H9 (cell line): ENCODE measurements at regions not wholly inside any gene's neighbourhood (a gene's known extent, or its start where the extent isn't known, plus 50 kb on each side); places are given as distances from the start of the nearest gene placed in this dataset.

Source experiments
- DNase-seq: peaks from one replicate; pipeline ENCODE4 v3.0.0-alpha.2; 2017
- H2AFZ ChIP-seq: one replicate; pipeline ENCODE4 v1.6.1; 2013; ENCODE audit warnings: mild to moderate bottlenecking, low read length, control low read depth, moderate library complexity
- H2AK5ac ChIP-seq: 2 replicates; pipeline ENCODE4 v1.6.1; 2013; ENCODE audit warnings: low read length, control low read depth, mixed read lengths; ENCODE audit not compliant: insufficient read length
- H2BK120ac ChIP-seq: one replicate; pipeline ENCODE4 v1.6.1; 2013; ENCODE audit warnings: low read depth, mild to moderate bottlenecking, low read length, control low read depth, inconsistent platforms; ENCODE audit not compliant: poor library complexity, severe bottlenecking
- H2BK12ac ChIP-seq: 2 replicates; pipeline ENCODE4 v1.6.1; 2013; ENCODE audit warnings: low read length, control low read depth, mixed read lengths, low read depth; ENCODE audit not compliant: insufficient read length
- H2BK15ac ChIP-seq: 2 replicates; pipeline ENCODE4 v1.6.1; 2013; ENCODE audit warnings: low read depth, low read length, control low read depth
- H2BK20ac ChIP-seq: one replicate; pipeline ENCODE4 v1.6.1; 2013; ENCODE audit warnings: low read depth, mild to moderate bottlenecking, low read length, control low read depth, inconsistent platforms; ENCODE audit not compliant: poor library complexity, severe bottlenecking
- H2BK5ac ChIP-seq: 2 replicates; pipeline ENCODE4 v1.6.1; 2013; ENCODE audit warnings: low read length, control low read depth, mixed read lengths; ENCODE audit not compliant: insufficient read length
- H3K14ac ChIP-seq: 2 replicates; pipeline ENCODE4 v1.6.1; 2013; ENCODE audit warnings: low read length, control low read depth; ENCODE audit not compliant: insufficient read depth
- H3K18ac ChIP-seq: 2 replicates; pipeline ENCODE4 v1.6.1; 2013; ENCODE audit warnings: low read depth, mild to moderate bottlenecking, mixed read lengths, low read length, control low read depth; ENCODE audit not compliant: insufficient read length
- H3K23ac ChIP-seq: 2 replicates; pipeline ENCODE4 v1.6.1; 2013; ENCODE audit warnings: low read length, control low read depth, mixed read lengths, low read depth; ENCODE audit not compliant: insufficient read length
- H3K23me2 ChIP-seq: 2 replicates; pipeline ENCODE4 v1.6.1; 2013; ENCODE audit warnings: low read depth, mild to moderate bottlenecking, mixed read lengths, low read length, control low read depth; ENCODE audit not compliant: insufficient read length, poor library complexity, severe bottlenecking
- H3K27ac ChIP-seq: 2 replicates; pipeline ENCODE4 v1.5.1; 2013; ENCODE audit warnings: low read length, control low read depth, mixed read lengths, low read depth; ENCODE audit not compliant: insufficient read length
- H3K27me3 ChIP-seq: 2 replicates; pipeline ENCODE4 v1.6.1; 2013; ENCODE audit warnings: low read length, control low read depth, inconsistent platforms; ENCODE audit not compliant: insufficient read depth
- H3K4ac ChIP-seq: 2 replicates; pipeline ENCODE4 v1.6.1; 2013; ENCODE audit warnings: low read depth, mild to moderate bottlenecking, control low read depth, inconsistent platforms, low read length, moderate library complexity
- H3K4me1 ChIP-seq: 2 replicates; pipeline ENCODE4 v1.6.1; 2013; ENCODE audit warnings: low read length, control low read depth, inconsistent platforms; ENCODE audit not compliant: insufficient read depth
- H3K4me2 ChIP-seq: 2 replicates; pipeline ENCODE4 v1.6.1; 2013; ENCODE audit warnings: low read length, control low read depth, mixed read lengths; ENCODE audit not compliant: insufficient read length, insufficient read depth
- H3K56ac ChIP-seq: 2 replicates; pipeline ENCODE4 v1.6.1; 2013; ENCODE audit warnings: low read depth, mild to moderate bottlenecking, mixed read lengths, low read length, control low read depth; ENCODE audit not compliant: insufficient read length
- H3K79me1 ChIP-seq: 2 replicates; pipeline ENCODE4 v1.6.1; 2013; ENCODE audit warnings: low read depth, mild to moderate bottlenecking, moderate library complexity, low read length, control low read depth, inconsistent platforms; ENCODE audit not compliant: insufficient read depth, poor library complexity, severe bottlenecking
- H3K79me2 ChIP-seq: 2 replicates; pipeline ENCODE4 v1.6.1; 2013; ENCODE audit warnings: low read length, control low read depth, inconsistent platforms; ENCODE audit not compliant: insufficient read depth
- H3K9ac ChIP-seq: 2 replicates; pipeline ENCODE4 v1.6.1; 2013; ENCODE audit warnings: low read length, control low read depth, mixed read lengths; ENCODE audit not compliant: insufficient read length; ENCODE audit errors: extremely low read depth
- H3K9me3 ChIP-seq: one replicate; pipeline ENCODE4 v1.6.1; 2013; ENCODE audit warnings: low read depth, low read length, inconsistent platforms; ENCODE audit not compliant: control insufficient read depth
- H3T11ph ChIP-seq: one replicate; pipeline ENCODE4 v1.6.1; 2013; ENCODE audit warnings: mild to moderate bottlenecking, low read length, control low read depth, inconsistent platforms
- H4K20me1 ChIP-seq: one replicate; pipeline ENCODE4 v1.6.1; 2013; ENCODE audit not compliant: control insufficient read depth, insufficient read length, insufficient read depth
- H4K5ac ChIP-seq: 2 replicates; pipeline ENCODE4 v1.6.1; 2013; ENCODE audit warnings: low read depth, mild to moderate bottlenecking, mixed read lengths, low read length, control low read depth; ENCODE audit not compliant: insufficient read length
- H4K8ac ChIP-seq: replicated peaks from 2 replicates; pipeline ENCODE4 v1.6.1; 2013; ENCODE audit warnings: low read length, control low read depth, mixed read lengths, low read depth; ENCODE audit not compliant: insufficient read length
- H4K91ac ChIP-seq: 2 replicates; pipeline ENCODE4 v1.6.1; 2013; ENCODE audit warnings: low read depth, mild to moderate bottlenecking, moderate library complexity, mixed read lengths, low read length, control low read depth; ENCODE audit not compliant: insufficient read length
- H3K27ac Mint-ChIP-seq, 3 experiments: 2 replicates in 2 of 3; 3 replicates in 1 of 3; pipeline ENCODE4 v1.8.0; 2020 to 2021; ENCODE audit warnings: mixed read lengths in 3 of 3, mild to moderate bottlenecking in 1 of 3, moderate library complexity in 1 of 3
- H3K27me3 Mint-ChIP-seq: 2 replicates; pipeline ENCODE4 v1.8.0; 2021; ENCODE audit warnings: low read depth, mild to moderate bottlenecking, moderate library complexity, mixed read lengths
- H3K36me3 Mint-ChIP-seq, 3 experiments: 2 replicates in 2 of 3; 3 replicates in 1 of 3; pipeline ENCODE4 v1.8.0; 2020 to 2021; ENCODE audit warnings: low read depth in 3 of 3, mixed read lengths in 3 of 3; ENCODE audit not compliant: insufficient read depth in 1 of 3
- H3K4me1 Mint-ChIP-seq, 2 experiments: 2 replicates each; pipeline ENCODE4 v1.8.0; 2020; ENCODE audit warnings: mixed read lengths in 2 of 2
- H3K4me3 Mint-ChIP-seq, 2 experiments: 2 replicates in 1 of 2; 3 replicates in 1 of 2; pipeline ENCODE4 v1.8.0; 2020 to 2021; ENCODE audit warnings: mild to moderate bottlenecking in 2 of 2, mixed read lengths in 2 of 2, moderate library complexity in 1 of 2
- H3K9me3 Mint-ChIP-seq, 2 experiments: 2 replicates in 1 of 2; 3 replicates in 1 of 2; pipeline ENCODE4 v1.8.0; 2020; ENCODE audit warnings: mild to moderate bottlenecking in 2 of 2, mixed read lengths in 2 of 2, moderate library complexity in 1 of 2
- CTCF ChIP-seq: fragments of 200-600 bp; sonication (generic); conservative IDR thresholded peaks from 3 replicates; pipeline ENCODE4 v1.8.0; 2021; ENCODE audit warnings: antibody characterized with exemption, mild to moderate bottlenecking
- WGBS: extraction: QIAGEN DNeasy Blood & Tissue Kit; methylation state at CpG from one replicate; pipeline ENCODE4 v1.1.7; 2013; ENCODE audit warnings: missing lambda C conversion rate, low lambda C conversion rate, mixed read lengths; ENCODE audit not compliant: insufficient read length; ENCODE audit errors: extremely low coverage; 5-methylcytosine and 5-hydroxymethylcytosine counted together

DNA sequence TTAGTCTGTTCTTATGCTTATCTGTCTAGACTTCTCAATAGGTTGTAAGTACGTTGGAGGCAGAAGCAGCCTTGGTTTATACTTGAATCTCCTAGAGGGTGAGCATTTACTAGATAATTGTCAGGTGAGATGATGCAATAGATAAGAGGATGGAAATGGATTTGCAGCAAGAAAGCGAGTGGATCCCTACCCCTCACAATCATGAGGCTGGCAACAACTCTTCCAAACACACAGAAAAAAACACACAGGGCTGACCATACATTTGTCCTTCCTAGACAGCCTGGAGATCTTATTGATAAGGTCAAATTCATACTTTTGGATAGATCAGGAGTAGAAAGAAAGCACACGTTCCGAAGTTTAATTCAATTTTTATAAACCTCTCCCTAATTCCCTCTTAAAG is 481.4 kb upstream of the CAMK1G start:
- no peaks in the 10 kb centered on the region for H3K23me2 ChIP-seq
- H2BK12ac ChIP-seq = no peak overlapping the region
- no peak overlapping the region for H2AK5ac ChIP-seq
- DNase-seq = no peak
- no peak overlapping the region for H4K91ac ChIP-seq
- H2AFZ ChIP-seq = no peak overlapping the region
- H2BK120ac ChIP-seq = no peak overlapping the region
- peaks cover 22 to 23% of the 10 kb centered on the region in 2 experiments for H3K4me1 Mint-ChIP-seq
- no peak overlapping the region for H3K23ac ChIP-seq
- no peak overlapping the region for H3T11ph ChIP-seq
- no peak overlapping the region for H3K9ac ChIP-seq
- H3K27me3 ChIP-seq = no peaks in the 10 kb centered on the region
- H3K14ac ChIP-seq = no peak overlapping the region
- H4K8ac ChIP-seq = no peak overlapping the region
- no peak overlapping the region for H3K18ac ChIP-seq
- no peak overlapping the region for H3K27ac ChIP-seq
- no peak overlapping the region for H3K56ac ChIP-seq
- no peak overlapping the region for H3K4me2 ChIP-seq
- no peaks in the 10 kb centered on the region for H3K79me2 ChIP-seq
- no peaks in the 10 kb centered on the region for H4K20me1 ChIP-seq
- H2BK5ac ChIP-seq = no peak overlapping the region
- no peak overlapping the region for H4K5ac ChIP-seq
- no peak overlapping the region for H3K4ac ChIP-seq
- H2BK20ac ChIP-seq = no peak overlapping the region
- no peaks in the 10 kb centered on the region for H3K27me3 Mint-ChIP-seq
- peaks cover under 1 to 4% of the 10 kb centered on the region in 2 experiments; a peak in 2 of 5 replicates for H3K9me3 Mint-ChIP-seq
- H3K36me3 Mint-ChIP-seq = peaks cover 0 to 1% (median 0%) of the 10 kb centered on the region in 3 experiments; a peak in 3 of 7 replicates
- H3K27ac Mint-ChIP-seq = peak overlapping the region in 1 of 3 experiments; percentile 11; a peak in 1 of 7 replicates
- TF ChIP-seq CTCF = no peak
- H3K79me1 ChIP-seq = no peaks in the 10 kb centered on the region
- no peaks in the 10 kb centered on the region for H3K9me3 ChIP-seq
- H3K4me3 Mint-ChIP-seq = no peak overlapping the region
- WGBS = no CpG with 5 or more reads among the region's 4 CpGs
- H3K4me1 ChIP-seq = peaks cover 4% of the 10 kb centered on the region; the same call in 1 of the 2 replicates
- no peak overlapping the region for H2BK15ac ChIP-seq
